Activated B cell treated with CpG ODN at 0.5 μM for 24 hours (primary cell): ENCODE measurements at regions not wholly inside any gene's neighbourhood (a gene's known extent, or its start where the extent isn't known, plus 50 kb on each side); places are given as distances from the start of the nearest gene placed in this dataset.

Experiments used
- ATAC-seq: fragments of 200-7000 bp; cut with Tn5 transposase; one replicate; pipeline ENCODE4 v1.10.0; 2021; ENCODE audit warnings: low read depth, mild to moderate bottlenecking, moderate library complexity
- CTCF ChIA-PET: fragments of 350-600 bp; sonication (Branson Sonifier 250); formaldehyde crosslinking; loops from one replicate; lab custom pipeline; 2021; ENCODE audit warnings: antibody characterized with exemption; lab: Charles Lee
- POLR2A ChIA-PET: fragments of 350-600 bp; sonication (Branson Sonifier 250); formaldehyde crosslinking; loops from one replicate; lab custom pipeline; 2021; ENCODE audit warnings: antibody characterized with exemption; lab: Charles Lee
- DNase-seq: peaks from one replicate; pipeline ENCODE4 v3.0.0; 2022
- H3K27ac Mint-ChIP-seq: one replicate; pipeline ENCODE4 v1.8.0; 2020; ENCODE audit warnings: mixed read lengths
- H3K27me3 Mint-ChIP-seq: one replicate; pipeline ENCODE4 v1.8.0; 2021; ENCODE audit warnings: mixed read lengths
- H3K36me3 Mint-ChIP-seq: one replicate; pipeline ENCODE4 v1.8.0; 2021; ENCODE audit warnings: low read depth, mixed read lengths
- H3K4me1 Mint-ChIP-seq: one replicate; pipeline ENCODE4 v1.8.0; 2021; ENCODE audit warnings: mixed read lengths
- H3K4me3 Mint-ChIP-seq: one replicate; pipeline ENCODE4 v1.8.0; 2020; ENCODE audit warnings: mild to moderate bottlenecking, mixed read lengths
- H3K9me3 Mint-ChIP-seq: one replicate; pipeline ENCODE4 v1.8.0; 2020; ENCODE audit warnings: mixed read lengths
- CTCF ChIP-seq: fragments of 200-600 bp; IDR thresholded peaks from one replicate; pipeline ENCODE4 v1.8.0; 2022; ENCODE audit warnings: antibody characterized with exemption, mild to moderate bottlenecking
- intact Hi-C: fragments of 100-400 bp; cut with micrococcal nuclease; formaldehyde crosslinking; loops from one replicate; pipeline ENCODE4 v1.15.1; 2024

GRCh38 chr7:46653848-46654247, 732.8 kb upstream of the IGFBP3 start:
- H3K4me1 Mint-ChIP-seq, result no peaks in the 10 kb centered on the region
- intact Hi-C loops, result no loop called here
- no peaks in the 10 kb centered on the region for H3K9me3 Mint-ChIP-seq
- DNase-seq (no peak), ATAC-seq (no peak)
- no peaks in the 10 kb centered on the region for H3K27me3 Mint-ChIP-seq
- H3K36me3 Mint-ChIP-seq, result no peaks in the 10 kb centered on the region
- ChIA-PET POLR2A (no interaction called here), CTCF (no interaction called here)
- no peak for TF ChIP-seq CTCF
- H3K4me3 Mint-ChIP-seq, result no peak overlapping the region
- H3K27ac Mint-ChIP-seq, result no peak overlapping the region

- Mint-ChIP-seq H3K9me3 (no peaks in the 10 kb centered on the region), H3K4me3 (no peak overlapping the region), H3K27me3 (no peaks in the 10 kb centered on the region), H3K27ac (no peak overlapping the region), H3K36me3 (no peaks in the 10 kb centered on the region), H3K4me1 (no peaks in the 10 kb centered on the region)
- ChIA-PET POLR2A (no interaction called here), CTCF (no interaction called here)
- ATAC-seq (no peak), DNase-seq (no peak)
- no peak for TF ChIP-seq CTCF
- intact Hi-C loops, result no loop called here
Observed at GRCh38 chr7:46652317-46652716, 731.2 kb upstream of the IGFBP3 start.

GRCh38 chr7:46651561-46652088, 730.6 kb upstream of the IGFBP3 start:
- no peak for TF ChIP-seq CTCF
- CTCF ChIA-PET, result no interaction called here
- Mint-ChIP-seq H3K27me3 (no peaks in the 10 kb centered on the region), H3K9me3 (peaks cover 3% of the 10 kb centered on the region), H3K36me3 (no peaks in the 10 kb centered on the region), H3K4me1 (no peaks in the 10 kb centered on the region), H3K4me3 (no peak overlapping the region), H3K27ac (no peak overlapping the region)
- DNase-seq, result no peak
- intact Hi-C loops, result no loop called here
- no peak for ATAC-seq
- POLR2A ChIA-PET, result no interaction called here

- no peak for TF ChIP-seq CTCF
- no peak for ATAC-seq
- H3K9me3 Mint-ChIP-seq, result peaks cover 3% of the 10 kb centered on the region
- DNase-seq, result no peak
- H3K4me3 Mint-ChIP-seq, result no peak overlapping the region
- no peak overlapping the region for H3K27ac Mint-ChIP-seq
- no peaks in the 10 kb centered on the region for H3K36me3 Mint-ChIP-seq
- ChIA-PET POLR2A (interaction anchor here (0.6 kb wide), 1 partner anchor 535 kb away, joined by 3 read pairs; no protein-coding TSS in a partner anchor), CTCF (no interaction called here)
- intact Hi-C loops, result no loop called here
- no peaks in the 10 kb centered on the region for H3K4me1 Mint-ChIP-seq
- no peaks in the 10 kb centered on the region for H3K27me3 Mint-ChIP-seq
Observed at GRCh38 chr7:46651070-46651469, 730.0 kb upstream of the IGFBP3 start.

- H3K27ac Mint-ChIP-seq, result no peak overlapping the region
- H3K36me3 Mint-ChIP-seq, result no peaks in the 10 kb centered on the region
- H3K27me3 Mint-ChIP-seq, result no peaks in the 10 kb centered on the region
- ChIA-PET POLR2A (no interaction called here), CTCF (no interaction called here)
- H3K9me3 Mint-ChIP-seq, result peaks cover 3% of the 10 kb centered on the region
- no peaks in the 10 kb centered on the region for H3K4me1 Mint-ChIP-seq
- no peak for TF ChIP-seq CTCF
- DNase-seq, result no peak
- intact Hi-C loops, result no loop called here
- no peak overlapping the region for H3K4me3 Mint-ChIP-seq
- no peak for ATAC-seq
Observed at GRCh38 chr7:46649876-46650275, 728.8 kb upstream of the IGFBP3 start.
